Endodermal cell (in vitro differentiated cells): ENCODE measurements at regions not wholly inside any gene's neighbourhood (a gene's known extent, or its start where the extent isn't known, plus 50 kb on each side); places are given as distances from the start of the nearest gene placed in this dataset.

Experiments
- DNase-seq: peaks from one replicate; pipeline ENCODE4 v3.0.0-alpha.2; 2017
- H3K27ac ChIP-seq: 2 replicates; pipeline ENCODE4 v1.5.1; 2013; ENCODE audit warnings: mild to moderate bottlenecking, low read depth, low read length, moderate library complexity
- H3K27me3 ChIP-seq: 2 replicates; pipeline ENCODE4 v1.6.1; 2013; ENCODE audit warnings: mild to moderate bottlenecking, low read length, moderate library complexity; ENCODE audit not compliant: insufficient read depth, control insufficient read depth, poor library complexity, severe bottlenecking
- H3K36me3 ChIP-seq: 2 replicates; pipeline ENCODE4 v1.7.0; 2013; ENCODE audit warnings: mild to moderate bottlenecking, low read length, moderate library complexity; ENCODE audit not compliant: control insufficient read depth, insufficient read depth
- H3K4me1 ChIP-seq: one replicate; pipeline ENCODE4 v1.7.0; 2013; ENCODE audit warnings: low read length; ENCODE audit not compliant: control insufficient read depth, insufficient read depth
- H3K4me3 ChIP-seq: 2 replicates; pipeline ENCODE4 v1.5.1; 2013; ENCODE audit warnings: mild to moderate bottlenecking, low read length, moderate library complexity
- H3K9ac ChIP-seq: 2 replicates; pipeline ENCODE4 v1.6.1; 2013; ENCODE audit warnings: mild to moderate bottlenecking, low read length, moderate library complexity; ENCODE audit not compliant: poor library complexity, severe bottlenecking; ENCODE audit errors: extremely low read depth
- H3K9me3 ChIP-seq: 2 replicates; pipeline ENCODE4 v1.6.1; 2013; ENCODE audit warnings: mild to moderate bottlenecking, low read length, moderate library complexity; ENCODE audit not compliant: control insufficient read depth
- H3K27ac Mint-ChIP-seq: 2 replicates; pipeline ENCODE4 v1.8.0; 2020; ENCODE audit warnings: mixed read lengths
- H3K27me3 Mint-ChIP-seq: 2 replicates; pipeline ENCODE4 v1.8.0; 2021; ENCODE audit warnings: mild to moderate bottlenecking, mixed read lengths; ENCODE audit not compliant: insufficient read depth
- H3K36me3 Mint-ChIP-seq: 2 replicates; pipeline ENCODE4 v1.8.0; 2020; ENCODE audit warnings: low read depth, mixed read lengths
- H3K4me1 Mint-ChIP-seq: 2 replicates; pipeline ENCODE4 v1.8.0; 2020; ENCODE audit warnings: mixed read lengths
- H3K4me3 Mint-ChIP-seq: 2 replicates; pipeline ENCODE4 v1.8.0; 2020; ENCODE audit warnings: mild to moderate bottlenecking, moderate library complexity, mixed read lengths
- H3K9me3 Mint-ChIP-seq: 2 replicates; pipeline ENCODE4 v1.8.0; 2020; ENCODE audit warnings: mild to moderate bottlenecking, mixed read lengths
- WGBS, 2 experiments: methylation state at CpG; one replicate each; pipeline versions ENCODE4 v1.1.5 to v1.1.7; 2013; ENCODE audit warnings: missing lambda C conversion rate in 2 of 2, mixed read lengths in 1 of 2; ENCODE audit not compliant: insufficient coverage in 1 of 2, insufficient read length in 1 of 2; 5-methylcytosine and 5-hydroxymethylcytosine counted together
- TF ChIP-seq, protein P1 (sequence below): fragments of 200-600 bp; sonication (generic); conservative IDR thresholded peaks from 2 replicates; pipeline ENCODE4 v1.5.0; 2021; ENCODE audit warnings: antibody characterized with exemption, mild to moderate bottlenecking

- H3K27ac Mint-ChIP-seq, result no peak overlapping the region
- H3K4me3 Mint-ChIP-seq, result no peak overlapping the region
- Histone ChIP-seq H3K4me3 (no peak overlapping the region), H3K27me3 (no peaks in the 10 kb centered on the region), H3K9ac (no peak overlapping the region), H3K27ac (no peak overlapping the region), H3K9me3 (no peaks in the 10 kb centered on the region), H3K4me1 (no peaks in the 10 kb centered on the region), H3K36me3 (no peaks in the 10 kb centered on the region)
- no peaks in the 10 kb centered on the region for H3K9me3 Mint-ChIP-seq
- 95 to 96% methylated on average over 2 of the region's 2 CpGs for WGBS, 2 experiments
- peaks cover 30% of the 10 kb centered on the region for H3K4me1 Mint-ChIP-seq
- peaks cover 10% of the 10 kb centered on the region for H3K36me3 Mint-ChIP-seq
- H3K27me3 Mint-ChIP-seq, result no peaks in the 10 kb centered on the region
- TF ChIP-seq, protein P1, sequence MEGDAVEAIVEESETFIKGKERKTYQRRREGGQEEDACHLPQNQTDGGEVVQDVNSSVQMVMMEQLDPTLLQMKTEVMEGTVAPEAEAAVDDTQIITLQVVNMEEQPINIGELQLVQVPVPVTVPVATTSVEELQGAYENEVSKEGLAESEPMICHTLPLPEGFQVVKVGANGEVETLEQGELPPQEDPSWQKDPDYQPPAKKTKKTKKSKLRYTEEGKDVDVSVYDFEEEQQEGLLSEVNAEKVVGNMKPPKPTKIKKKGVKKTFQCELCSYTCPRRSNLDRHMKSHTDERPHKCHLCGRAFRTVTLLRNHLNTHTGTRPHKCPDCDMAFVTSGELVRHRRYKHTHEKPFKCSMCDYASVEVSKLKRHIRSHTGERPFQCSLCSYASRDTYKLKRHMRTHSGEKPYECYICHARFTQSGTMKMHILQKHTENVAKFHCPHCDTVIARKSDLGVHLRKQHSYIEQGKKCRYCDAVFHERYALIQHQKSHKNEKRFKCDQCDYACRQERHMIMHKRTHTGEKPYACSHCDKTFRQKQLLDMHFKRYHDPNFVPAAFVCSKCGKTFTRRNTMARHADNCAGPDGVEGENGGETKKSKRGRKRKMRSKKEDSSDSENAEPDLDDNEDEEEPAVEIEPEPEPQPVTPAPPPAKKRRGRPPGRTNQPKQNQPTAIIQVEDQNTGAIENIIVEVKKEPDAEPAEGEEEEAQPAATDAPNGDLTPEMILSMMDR, result no peak
- no peak for DNase-seq
These were observed 142.9 kb downstream of the PCDH7 start for GRCh38 chr4:30863021-30863420.

DNA sequence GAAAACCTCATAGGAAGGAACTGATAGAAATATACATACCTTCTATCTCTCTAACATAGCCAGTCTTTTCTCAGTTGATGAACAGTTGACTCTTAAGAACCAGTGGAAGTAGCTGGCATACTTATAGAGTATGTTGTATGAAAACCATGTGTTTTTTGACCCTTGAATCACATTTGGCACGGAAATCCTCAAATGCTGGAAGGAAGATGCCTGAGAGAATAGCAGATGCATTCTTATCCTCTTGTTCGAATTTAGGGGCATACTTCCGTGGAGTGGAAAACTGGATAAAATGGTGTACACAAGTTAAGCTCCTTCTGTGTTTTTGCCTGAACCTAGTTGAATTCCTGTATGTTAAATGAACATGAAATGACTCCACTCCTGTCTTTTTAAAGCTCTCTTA is 145.5 kb downstream of the PCDH7 start:
- TF ChIP-seq, protein P1, result no peak
- Histone ChIP-seq H3K27ac (no peak overlapping the region), H3K36me3 (no peaks in the 10 kb centered on the region), H3K9me3 (no peaks in the 10 kb centered on the region), H3K27me3 (no peaks in the 10 kb centered on the region), H3K4me3 (no peak overlapping the region), H3K4me1 (peaks cover 3% of the 10 kb centered on the region), H3K9ac (no peak overlapping the region)
- H3K9me3 Mint-ChIP-seq, result no peaks in the 10 kb centered on the region
- no peaks in the 10 kb centered on the region for H3K27me3 Mint-ChIP-seq
- H3K4me3 Mint-ChIP-seq, result no peak overlapping the region
- peaks cover 23% of the 10 kb centered on the region for H3K4me1 Mint-ChIP-seq
- no peak for DNase-seq
- 90 to 94% methylated on average over 2 to 3 of the region's 3 CpGs for WGBS, 2 experiments
- peak overlapping the region; percentile 16 for H3K27ac Mint-ChIP-seq
- H3K36me3 Mint-ChIP-seq, result peaks cover 11% of the 10 kb centered on the region

- H3K36me3 ChIP-seq, result no peaks in the 10 kb centered on the region
- H3K4me3 ChIP-seq, result no peak overlapping the region
- Mint-ChIP-seq H3K9me3 (no peaks in the 10 kb centered on the region), H3K36me3 (peaks cover 11% of the 10 kb centered on the region), H3K27me3 (no peaks in the 10 kb centered on the region), H3K4me3 (no peak overlapping the region), H3K4me1 (peaks cover 25% of the 10 kb centered on the region), H3K27ac (no peak overlapping the region)
- H3K27me3 ChIP-seq, result no peaks in the 10 kb centered on the region
- 80% methylated on average over 1 of the region's 1 CpG; no CpG with 5 or more reads in 1 of the 2 experiments for WGBS, 2 experiments
- no peak for DNase-seq
- no peak overlapping the region for H3K9ac ChIP-seq
- TF ChIP-seq, protein P1, result no peak
- H3K9me3 ChIP-seq, result no peaks in the 10 kb centered on the region
- H3K4me1 ChIP-seq, result peaks cover 3% of the 10 kb centered on the region
- no peak overlapping the region for H3K27ac ChIP-seq
These were observed 146.2 kb downstream of the PCDH7 start for GRCh38 chr4:30866346-30866745.
